HG03575 (cell line): ENCODE measurements at regions not wholly inside any gene's neighbourhood (a gene's known extent, or its start where the extent isn't known, plus 50 kb on each side); places are given as distances from the start of the nearest gene placed in this dataset.
A peak's percentile ranks its signal among the peaks of the same experiment; 100 is the strongest.
"Not testable (repeated sequence)": the region's sequence is repeated elsewhere in the genome, so short reads cannot be mapped to it uniquely, and the experiment has no call there.

Source experiments
- ATAC-seq: cut with Tn5 transposase; IDR thresholded peaks from one replicate; pipeline ENCODE4 v1.9.1; 2021; ENCODE audit not compliant: unreplicated experiment, insufficient number of reproducible peaks, low FRiP score; ENCODE audit errors: extremely low read depth

- peak; percentile 85 for ATAC-seq
These were observed 59.7 kb downstream of the RAP2B start for GRCh38 chr3:153221748-153222162.

GRCh38 chr3:153226877-153227276 is 64.9 kb downstream of the RAP2B start:
- not testable (repeated sequence) for ATAC-seq

- ATAC-seq, result not testable (repeated sequence)
These were observed 68.4 kb downstream of the RAP2B start for GRCh38 chr3:153230427-153230826.

- not testable (repeated sequence) for ATAC-seq
These were observed 69.2 kb downstream of the RAP2B start for GRCh38 chr3:153231245-153231644.

GRCh38 chr3:153232050-153232752 is 70.2 kb downstream of the RAP2B start:
- ATAC-seq, result not testable (repeated sequence)

DNA sequence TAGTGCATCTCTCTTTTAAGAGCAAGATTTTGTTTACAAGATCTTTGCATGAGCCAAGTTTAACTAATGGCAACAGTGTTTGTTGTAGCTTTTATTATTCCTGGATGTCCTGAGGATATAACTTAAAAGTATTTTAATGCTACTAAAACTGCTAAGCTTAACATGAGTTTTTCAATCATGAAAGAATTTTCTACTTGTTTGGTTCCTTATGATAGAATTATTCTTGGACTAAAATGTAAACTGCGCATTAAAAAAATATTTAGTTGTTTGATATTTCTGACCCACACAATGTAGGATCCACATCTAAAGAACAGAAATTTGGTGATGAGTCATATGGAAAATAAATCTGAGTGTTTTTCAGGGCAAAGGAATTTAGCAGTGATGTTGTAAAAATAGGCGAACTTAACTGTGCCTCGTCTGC is 70.8 kb downstream of the RAP2B start:
- ATAC-seq, result no peak

DNA sequence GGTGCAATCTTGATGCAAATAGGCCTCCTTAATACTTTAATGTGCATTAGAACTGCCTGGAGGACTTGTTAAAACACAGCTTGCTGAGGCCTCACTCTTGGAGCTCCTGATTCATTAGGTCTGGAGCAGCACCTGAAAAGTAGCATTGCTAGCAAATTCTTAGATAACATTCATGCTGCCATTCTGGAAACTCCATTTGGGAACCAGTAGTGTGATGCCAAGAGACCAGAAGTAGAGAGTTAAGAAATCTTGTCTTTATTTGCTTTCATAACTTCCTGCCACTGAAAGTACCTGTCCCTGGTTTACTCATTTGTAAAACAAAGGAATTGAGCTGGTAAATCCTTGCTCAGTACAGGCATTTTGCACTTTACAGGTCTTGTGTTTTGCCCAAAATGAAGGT is 72.0 kb downstream of the RAP2B start:
- no peak for ATAC-seq

DNA sequence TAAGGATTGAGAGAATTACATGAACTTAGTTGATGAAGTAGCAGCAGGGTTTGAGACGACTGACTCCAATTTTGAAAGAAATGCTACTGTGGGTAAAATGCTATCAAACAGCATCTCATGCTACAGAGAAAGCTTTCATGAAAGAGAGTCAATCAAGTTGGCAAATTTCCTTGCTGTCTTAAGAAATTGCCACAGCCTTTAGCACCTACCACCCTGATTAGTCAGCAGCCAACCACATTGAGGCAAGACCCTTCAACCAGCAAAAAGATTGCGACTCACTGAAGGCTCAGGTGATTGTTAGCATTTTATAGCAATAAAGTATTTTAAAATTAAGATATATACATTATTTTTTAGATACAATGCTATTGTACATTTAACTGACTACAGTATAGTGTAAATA is 80.9 kb downstream of the RAP2B start:
- no peak for ATAC-seq

DNA sequence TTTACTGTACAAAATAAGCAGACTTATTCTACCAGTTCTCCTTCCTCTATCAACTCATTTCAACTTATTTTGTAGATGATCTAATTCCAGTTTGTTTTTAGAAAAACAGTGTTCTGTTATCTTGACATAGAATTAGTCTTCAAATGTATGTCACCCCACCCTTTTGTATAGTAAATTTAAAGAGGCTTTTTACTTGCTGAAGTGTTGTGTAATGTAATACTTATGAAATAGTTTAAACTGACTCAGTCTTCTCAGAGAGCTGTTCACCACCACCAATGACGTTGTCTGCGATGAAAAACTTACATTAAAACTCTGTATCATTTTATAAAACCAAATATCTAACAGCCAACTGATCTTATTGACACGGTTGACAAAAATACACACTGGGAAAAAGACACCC is 82.9 kb downstream of the RAP2B start:
- no peak for ATAC-seq

DNA sequence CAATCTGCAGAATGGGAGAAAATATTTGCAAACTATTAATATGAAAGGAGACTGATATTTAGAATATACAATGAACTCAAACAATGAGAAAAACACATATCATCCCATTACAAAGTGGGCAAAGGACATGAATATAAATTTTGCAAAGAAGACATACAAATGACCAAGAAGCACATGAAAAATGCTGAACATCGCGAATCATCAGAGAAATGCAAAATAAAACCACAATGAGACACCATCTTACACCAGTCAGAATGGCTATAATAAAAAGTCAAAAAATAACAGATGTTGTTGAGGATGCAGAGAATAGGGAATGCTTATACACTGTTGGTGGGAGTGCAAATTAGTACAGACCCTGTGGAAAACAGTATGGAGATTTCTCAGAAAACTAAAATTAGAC is 83.6 kb downstream of the RAP2B start:
- no peak for ATAC-seq

DNA sequence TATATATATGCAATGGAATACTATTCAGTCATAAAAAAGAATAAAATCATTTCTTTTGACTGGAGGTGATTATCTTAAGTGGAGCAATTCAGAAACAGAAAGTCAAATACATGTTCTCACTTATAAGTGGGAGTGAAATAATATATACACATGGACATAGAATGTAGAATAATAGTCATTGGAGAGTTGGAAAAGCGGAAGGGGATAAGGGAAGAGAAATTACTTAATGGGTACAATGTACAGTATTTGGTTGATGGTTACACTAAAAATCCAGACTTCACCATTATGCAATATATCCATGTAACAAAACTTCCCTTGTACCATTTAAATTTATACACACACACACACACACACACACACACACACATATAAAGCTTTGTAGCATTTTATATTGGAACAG is 84.3 kb downstream of the RAP2B start:
- no peak for ATAC-seq

- ATAC-seq, result no peak
These were observed 84.8 kb downstream of the RAP2B start for GRCh38 chr3:153246806-153247205.

GRCh38 chr3:153247331-153248330 is 85.6 kb downstream of the RAP2B start:
- ATAC-seq, result no peak

- not testable (repeated sequence) for ATAC-seq
These were observed 86.8 kb downstream of the RAP2B start for GRCh38 chr3:153248835-153249234.

DNA sequence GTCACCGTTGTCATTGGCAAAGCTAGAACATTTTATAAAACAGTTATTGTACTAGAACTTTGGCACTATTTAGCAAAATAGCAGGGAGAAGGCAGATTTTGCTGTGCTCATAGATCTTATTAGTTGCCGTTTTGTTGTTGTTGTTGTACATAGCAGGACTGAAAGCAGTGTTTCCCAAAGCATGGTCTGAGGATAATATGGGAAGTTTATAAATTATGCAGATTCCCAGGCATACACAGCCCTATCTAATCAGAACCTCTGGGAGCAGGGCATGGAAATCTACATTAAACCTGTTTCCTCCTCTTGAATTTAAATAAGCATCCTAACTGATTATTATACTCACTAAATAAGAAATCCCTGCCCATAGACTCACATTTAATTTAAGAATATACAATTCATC is 87.9 kb downstream of the RAP2B start:
- ATAC-seq, result no peak

DNA sequence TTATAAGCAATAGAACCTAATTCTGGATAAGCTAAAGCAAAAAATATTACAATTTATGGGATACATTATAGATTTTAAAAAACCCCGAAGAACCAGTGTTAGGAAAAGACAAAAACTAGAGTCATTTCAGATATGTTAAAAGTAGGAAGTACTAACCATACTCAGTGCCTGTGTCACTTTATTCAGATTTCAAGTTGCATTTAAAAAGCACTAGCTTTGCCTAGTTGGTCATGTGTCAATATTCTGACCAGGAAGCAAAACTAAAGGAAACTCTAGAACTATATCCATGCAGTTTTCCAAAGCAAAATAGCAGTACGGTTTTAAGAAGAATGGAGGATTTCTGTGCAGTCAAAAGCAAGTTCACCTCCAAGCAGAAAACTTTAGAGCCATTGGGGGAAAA is 88.4 kb downstream of the RAP2B start:
- ATAC-seq, result no peak

DNA sequence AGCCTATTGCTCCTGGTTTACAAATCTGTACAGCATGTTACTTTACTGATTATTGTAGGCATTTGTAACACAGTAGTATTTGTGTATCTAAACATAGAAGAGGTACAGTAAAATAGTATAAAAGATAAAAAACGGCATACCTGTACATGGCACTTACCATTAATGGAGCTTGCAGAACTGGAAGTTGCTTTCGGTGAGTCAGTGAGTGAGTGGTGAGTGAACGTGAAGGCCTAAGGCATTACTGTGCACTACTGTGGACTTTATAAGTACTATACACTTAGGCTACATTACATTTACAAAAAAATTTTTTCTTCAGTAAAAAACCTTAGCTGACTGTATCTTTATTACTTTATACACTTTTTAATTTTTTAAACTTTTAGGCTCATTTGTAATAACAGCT is 90.9 kb downstream of the RAP2B start:
- no peak for ATAC-seq

GRCh38 chr3:153254361-153254760 is 92.3 kb downstream of the RAP2B start:
- no peak for ATAC-seq

DNA sequence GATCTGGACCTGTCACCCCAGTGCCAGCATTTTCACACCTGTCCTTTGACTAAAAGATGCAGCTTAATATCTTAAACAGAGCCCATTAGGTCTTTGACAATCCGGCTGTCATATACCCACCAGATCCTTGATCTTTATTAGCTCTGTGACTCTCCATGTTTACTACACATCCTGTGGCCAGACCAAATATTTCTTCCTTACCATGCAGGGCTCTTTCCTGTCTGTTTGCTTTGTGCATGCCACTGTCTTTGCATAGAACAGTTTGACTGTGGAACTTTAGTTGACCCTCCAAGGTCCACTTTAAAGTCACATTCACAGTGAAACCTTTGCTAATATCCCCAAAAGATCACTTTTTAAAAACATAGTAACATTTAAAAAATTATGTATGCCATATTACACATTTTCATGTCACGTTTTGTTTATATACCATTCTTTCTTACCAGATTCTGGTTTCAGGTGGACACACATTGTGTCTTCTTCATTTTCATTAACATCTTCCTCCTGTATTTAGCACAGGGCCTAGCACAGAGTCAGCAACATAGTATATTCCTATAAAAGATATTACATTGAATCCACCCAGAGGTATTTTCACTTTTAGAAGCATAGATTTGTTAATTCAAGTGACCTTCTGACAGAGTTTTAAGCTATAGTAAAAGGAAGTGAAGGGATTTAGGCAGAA is 95.8 kb downstream of the RAP2B start:
- no peak for ATAC-seq
